ENCODE measurements at regions not wholly inside any gene's neighbourhood (a gene's known extent, or its start where the extent isn't known, plus 50 kb on each side); places are given as distances from the start of the nearest gene placed in this dataset.

DNA sequence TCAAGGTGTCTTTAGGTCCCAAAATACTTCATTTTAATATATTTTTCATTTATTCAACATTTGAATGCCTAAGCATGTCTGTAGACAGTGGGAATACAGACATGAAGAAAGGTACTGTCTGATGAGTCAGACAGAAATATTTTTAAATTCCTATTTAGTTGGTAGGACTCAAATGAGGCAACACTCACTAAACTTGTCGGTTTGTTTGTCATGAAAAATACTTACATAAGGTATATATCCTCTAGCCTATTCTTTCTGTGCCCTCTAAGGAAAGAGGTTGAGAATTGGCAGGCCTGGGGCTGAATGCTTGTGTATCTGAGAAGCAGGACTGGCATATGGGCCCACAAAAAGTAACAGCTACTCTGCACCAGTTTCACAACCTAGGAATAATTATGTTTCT lies 423.6 kb upstream of the MDFIC2 start:
- TF ChIP-seq, protein P1, sequence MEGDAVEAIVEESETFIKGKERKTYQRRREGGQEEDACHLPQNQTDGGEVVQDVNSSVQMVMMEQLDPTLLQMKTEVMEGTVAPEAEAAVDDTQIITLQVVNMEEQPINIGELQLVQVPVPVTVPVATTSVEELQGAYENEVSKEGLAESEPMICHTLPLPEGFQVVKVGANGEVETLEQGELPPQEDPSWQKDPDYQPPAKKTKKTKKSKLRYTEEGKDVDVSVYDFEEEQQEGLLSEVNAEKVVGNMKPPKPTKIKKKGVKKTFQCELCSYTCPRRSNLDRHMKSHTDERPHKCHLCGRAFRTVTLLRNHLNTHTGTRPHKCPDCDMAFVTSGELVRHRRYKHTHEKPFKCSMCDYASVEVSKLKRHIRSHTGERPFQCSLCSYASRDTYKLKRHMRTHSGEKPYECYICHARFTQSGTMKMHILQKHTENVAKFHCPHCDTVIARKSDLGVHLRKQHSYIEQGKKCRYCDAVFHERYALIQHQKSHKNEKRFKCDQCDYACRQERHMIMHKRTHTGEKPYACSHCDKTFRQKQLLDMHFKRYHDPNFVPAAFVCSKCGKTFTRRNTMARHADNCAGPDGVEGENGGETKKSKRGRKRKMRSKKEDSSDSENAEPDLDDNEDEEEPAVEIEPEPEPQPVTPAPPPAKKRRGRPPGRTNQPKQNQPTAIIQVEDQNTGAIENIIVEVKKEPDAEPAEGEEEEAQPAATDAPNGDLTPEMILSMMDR (IDR thresholded peaks at IDR 0.05; ENCODE audit: unreplicated experiment) = no peak
- H3K36me3 Mint-ChIP-seq (ENCODE audit: insufficient read depth) = no peaks in the 10 kb centered on the region
- H3K27ac Mint-ChIP-seq = no peak overlapping the region
- no peaks in the 10 kb centered on the region for H3K9me3 Mint-ChIP-seq (ENCODE audit: low read depth)
- H3K27me3 Mint-ChIP-seq = no peaks in the 10 kb centered on the region
- no peak for DNase-seq (ENCODE audit: low spot score, unreplicated experiment)
- H3K4me3 Mint-ChIP-seq (ENCODE audit: low read depth) = no peak overlapping the region
- peaks cover 19% of the 10 kb centered on the region for H3K4me1 Mint-ChIP-seq (ENCODE audit: low read depth)

DNA sequence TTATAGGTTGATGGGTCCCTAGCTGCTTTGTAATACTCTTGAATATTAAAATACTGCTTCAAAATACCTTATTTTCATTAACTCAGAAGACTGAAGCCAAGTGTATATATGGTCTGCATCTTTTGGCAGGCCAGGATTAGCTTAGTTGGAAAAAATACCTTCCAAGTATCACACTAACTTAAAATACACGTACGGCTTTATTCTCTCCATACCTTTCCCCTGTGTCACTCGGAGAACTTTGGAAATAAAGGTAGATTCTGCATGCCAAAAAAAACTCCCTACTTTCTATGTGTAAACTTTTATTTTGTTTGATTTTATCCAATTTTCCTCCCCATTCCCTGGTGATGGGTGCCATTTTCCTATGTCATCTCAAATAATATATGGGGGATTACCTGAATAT lies 422.3 kb upstream of the MDFIC2 start:
- no peak for DNase-seq (ENCODE audit: low spot score, unreplicated experiment)
- H3K9me3 Mint-ChIP-seq (ENCODE audit: low read depth) = no peaks in the 10 kb centered on the region
- H3K4me1 Mint-ChIP-seq (ENCODE audit: low read depth) = peaks cover 11% of the 10 kb centered on the region
- TF ChIP-seq, protein P1 (IDR thresholded peaks at IDR 0.05; ENCODE audit: unreplicated experiment) = no peak
- H3K4me3 Mint-ChIP-seq (ENCODE audit: low read depth) = no peak overlapping the region
- H3K36me3 Mint-ChIP-seq (ENCODE audit: insufficient read depth) = no peaks in the 10 kb centered on the region
- no peak overlapping the region for H3K27ac Mint-ChIP-seq
- H3K27me3 Mint-ChIP-seq = no peaks in the 10 kb centered on the region

DNA sequence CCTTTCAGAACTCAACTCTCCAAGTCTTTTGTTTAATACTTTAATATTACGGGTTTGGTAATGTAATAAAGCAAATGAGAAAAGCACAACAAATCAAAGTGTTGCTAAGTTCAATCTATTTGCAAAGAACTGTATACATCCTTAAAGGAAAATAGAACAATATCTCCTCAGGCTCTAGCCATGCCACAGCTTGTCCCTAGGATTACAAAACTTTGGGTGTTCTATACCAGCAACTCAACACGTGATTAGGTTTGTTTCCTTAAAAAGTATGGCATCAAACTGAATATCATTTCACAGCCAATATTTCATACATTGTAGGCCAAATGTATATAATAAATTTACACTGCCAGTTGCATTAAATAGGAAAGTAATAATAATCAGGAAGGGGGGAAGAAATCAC lies 418.6 kb upstream of the MDFIC2 start:
- no peaks in the 10 kb centered on the region for H3K36me3 Mint-ChIP-seq (ENCODE audit: insufficient read depth)
- H3K27ac Mint-ChIP-seq = no peak overlapping the region
- TF ChIP-seq, protein P1 (IDR thresholded peaks at IDR 0.05; ENCODE audit: unreplicated experiment) = no peak
- no peaks in the 10 kb centered on the region for H3K27me3 Mint-ChIP-seq
- H3K4me1 Mint-ChIP-seq (ENCODE audit: low read depth) = peaks cover 14% of the 10 kb centered on the region
- no peak overlapping the region for H3K4me3 Mint-ChIP-seq (ENCODE audit: low read depth)
- DNase-seq (ENCODE audit: low spot score, unreplicated experiment) = no peak
- no peaks in the 10 kb centered on the region for H3K9me3 Mint-ChIP-seq (ENCODE audit: low read depth)

DNA sequence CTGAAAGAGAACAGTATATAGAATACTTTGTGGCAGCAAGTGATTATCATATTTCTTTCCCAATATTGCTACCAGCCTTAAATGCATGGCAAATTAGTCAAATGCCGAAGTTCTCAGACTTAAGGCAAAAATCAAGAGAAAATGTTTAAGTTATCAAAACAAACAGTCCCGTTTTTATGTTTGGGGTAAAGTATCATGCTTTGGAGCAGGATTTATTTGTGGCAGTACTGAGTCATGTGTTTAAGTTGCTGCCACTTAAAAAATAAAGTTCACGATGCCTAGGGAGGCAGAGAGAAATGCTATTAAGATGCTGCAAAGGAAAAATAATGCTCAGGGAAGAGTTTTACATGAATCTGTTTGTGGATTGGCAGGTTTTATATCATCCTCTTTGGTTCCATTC lies 417.4 kb upstream of the MDFIC2 start:
- H3K27ac Mint-ChIP-seq = no peak overlapping the region
- no peaks in the 10 kb centered on the region for H3K36me3 Mint-ChIP-seq (ENCODE audit: insufficient read depth)
- no peak overlapping the region for H3K4me3 Mint-ChIP-seq (ENCODE audit: low read depth)
- H3K27me3 Mint-ChIP-seq = no peaks in the 10 kb centered on the region
- peaks cover 3% of the 10 kb centered on the region for H3K9me3 Mint-ChIP-seq (ENCODE audit: low read depth)
- TF ChIP-seq, protein P1 (IDR thresholded peaks at IDR 0.05; ENCODE audit: unreplicated experiment) = no peak
- peaks cover 14% of the 10 kb centered on the region for H3K4me1 Mint-ChIP-seq (ENCODE audit: low read depth)
- DNase-seq (ENCODE audit: low spot score, unreplicated experiment) = no peak

DNA sequence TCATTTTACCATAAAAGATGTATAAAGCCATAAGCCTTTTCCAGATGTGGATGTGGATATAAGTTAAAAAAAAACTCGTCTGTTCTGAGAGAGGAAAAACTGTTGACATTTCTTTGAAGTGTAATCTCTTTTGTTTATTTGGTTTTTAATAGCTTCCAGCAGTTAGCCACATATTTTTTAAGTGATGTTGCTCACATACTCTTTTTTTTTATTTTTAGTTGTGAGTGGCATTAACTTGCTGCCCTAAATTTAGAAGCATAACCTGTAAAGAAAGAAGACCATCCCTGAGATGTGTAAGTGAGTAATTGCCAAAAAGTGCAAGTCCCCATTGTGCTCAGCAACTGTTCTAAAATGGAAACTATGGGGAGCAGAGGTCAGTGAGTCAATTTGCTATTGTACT lies 415.9 kb upstream of the MDFIC2 start:
- Mint-ChIP-seq H3K4me1 (ENCODE audit: low read depth) (peaks cover 14% of the 10 kb centered on the region), H3K27ac (no peak overlapping the region), H3K36me3 (ENCODE audit: insufficient read depth) (no peaks in the 10 kb centered on the region), H3K4me3 (ENCODE audit: low read depth) (no peak overlapping the region), H3K9me3 (ENCODE audit: low read depth) (peaks cover 8% of the 10 kb centered on the region), H3K27me3 (no peaks in the 10 kb centered on the region)
- TF ChIP-seq, protein P1 (IDR thresholded peaks at IDR 0.05; ENCODE audit: unreplicated experiment) = no peak
- DNase-seq (ENCODE audit: low spot score, unreplicated experiment) = no peak
